ENCODE measurements at regions not wholly inside any gene's neighbourhood (a gene's known extent, or its start where the extent isn't known, plus 50 kb on each side); places are given as distances from the start of the nearest gene placed in this dataset.

GRCh38 chr10:71004176-71005075 is 116.1 kb upstream of the PCBD1 start:
- Histone ChIP-seq H3K4me3 (replicated peaks in 1 of 3) (no peak overlapping the region), H3K36me3 (no peaks in the 10 kb centered on the region), H3K4me1 (no peaks in the 10 kb centered on the region), H3K9me3 (no peaks in the 10 kb centered on the region), H3K27me3 (no peaks in the 10 kb centered on the region), H3K27ac (no peak overlapping the region)
- DNase-seq: no peak
- intact Hi-C loops (cut with DNase I): no loop called here
- TF ChIP-seq, protein P1, sequence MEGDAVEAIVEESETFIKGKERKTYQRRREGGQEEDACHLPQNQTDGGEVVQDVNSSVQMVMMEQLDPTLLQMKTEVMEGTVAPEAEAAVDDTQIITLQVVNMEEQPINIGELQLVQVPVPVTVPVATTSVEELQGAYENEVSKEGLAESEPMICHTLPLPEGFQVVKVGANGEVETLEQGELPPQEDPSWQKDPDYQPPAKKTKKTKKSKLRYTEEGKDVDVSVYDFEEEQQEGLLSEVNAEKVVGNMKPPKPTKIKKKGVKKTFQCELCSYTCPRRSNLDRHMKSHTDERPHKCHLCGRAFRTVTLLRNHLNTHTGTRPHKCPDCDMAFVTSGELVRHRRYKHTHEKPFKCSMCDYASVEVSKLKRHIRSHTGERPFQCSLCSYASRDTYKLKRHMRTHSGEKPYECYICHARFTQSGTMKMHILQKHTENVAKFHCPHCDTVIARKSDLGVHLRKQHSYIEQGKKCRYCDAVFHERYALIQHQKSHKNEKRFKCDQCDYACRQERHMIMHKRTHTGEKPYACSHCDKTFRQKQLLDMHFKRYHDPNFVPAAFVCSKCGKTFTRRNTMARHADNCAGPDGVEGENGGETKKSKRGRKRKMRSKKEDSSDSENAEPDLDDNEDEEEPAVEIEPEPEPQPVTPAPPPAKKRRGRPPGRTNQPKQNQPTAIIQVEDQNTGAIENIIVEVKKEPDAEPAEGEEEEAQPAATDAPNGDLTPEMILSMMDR (IDR thresholded peaks at IDR 0.05): no peak
- no peak for TF ChIP-seq POLR2A (IDR thresholded peaks at IDR 0.05)
- 79 to 89% methylated on average over 5 to 8 of the region's 9 CpGs for WGBS, 2 donors

- intact Hi-C loops (cut with DNase I): no loop called here
- Histone ChIP-seq H3K4me3 (replicated peaks in 1 of 3) (no peak overlapping the region), H3K27ac (no peak overlapping the region), H3K9me3 (no peaks in the 10 kb centered on the region), H3K27me3 (no peaks in the 10 kb centered on the region), H3K36me3 (no peaks in the 10 kb centered on the region), H3K4me1 (no peaks in the 10 kb centered on the region)
- TF ChIP-seq, protein P1 (IDR thresholded peaks at IDR 0.05): no peak
- no peak for TF ChIP-seq POLR2A (IDR thresholded peaks at IDR 0.05)
- 73 to 81% methylated on average over 19 to 20 of the region's 23 CpGs for WGBS, 2 donors
- no peak for DNase-seq
Observed at GRCh38 chr10:71005337-71006305, 117.3 kb upstream of the PCBD1 start.

DNA sequence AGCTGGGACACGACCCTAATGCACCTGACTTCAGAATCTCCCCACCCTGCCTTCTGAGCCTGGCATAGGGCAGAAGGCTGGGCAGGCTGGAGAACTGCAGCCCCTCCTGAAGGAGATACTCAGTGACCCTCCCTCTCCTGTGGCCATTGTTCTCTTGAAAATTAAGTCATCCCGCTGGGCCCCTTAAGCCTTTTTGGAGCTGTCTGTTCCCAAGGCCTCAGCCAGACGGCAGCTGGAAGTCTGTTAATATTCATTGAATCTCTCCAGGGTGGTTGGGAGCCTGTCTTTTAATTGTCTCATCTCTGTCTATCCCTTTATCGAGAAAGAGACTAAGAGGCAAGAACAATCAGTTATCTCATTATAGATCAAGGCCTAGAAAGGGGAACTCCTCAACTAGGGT is 118.1 kb upstream of the PCBD1 start:
- Histone ChIP-seq H3K4me3 (replicated peaks in 1 of 3) (no peak overlapping the region), H3K27ac (no peak overlapping the region), H3K9me3 (no peaks in the 10 kb centered on the region), H3K36me3 (no peaks in the 10 kb centered on the region), H3K27me3 (no peaks in the 10 kb centered on the region), H3K4me1 (no peaks in the 10 kb centered on the region)
- 62 to 75% methylated on average over 4 of the region's 4 CpGs for WGBS, 2 donors
- DNase-seq: no peak
- TF ChIP-seq, protein P1 (IDR thresholded peaks at IDR 0.05): no peak
- no peak for TF ChIP-seq POLR2A (IDR thresholded peaks at IDR 0.05)
- intact Hi-C loops (cut with DNase I): no loop called here

- no peaks in the 10 kb centered on the region for H3K36me3 ChIP-seq
- H3K27ac ChIP-seq: no peak overlapping the region
- WGBS, 2 donors: 91 to 95% methylated on average over 3 to 4 of the region's 4 CpGs
- TF ChIP-seq, protein P1 (IDR thresholded peaks at IDR 0.05): no peak
- no peak for TF ChIP-seq POLR2A (IDR thresholded peaks at IDR 0.05)
- H3K4me3 ChIP-seq (replicated peaks in 1 of 3): no peak overlapping the region
- no peaks in the 10 kb centered on the region for H3K4me1 ChIP-seq
- no peaks in the 10 kb centered on the region for H3K9me3 ChIP-seq
- no peaks in the 10 kb centered on the region for H3K27me3 ChIP-seq
- DNase-seq: no peak
- intact Hi-C loops (cut with DNase I): no loop called here
Observed at GRCh38 chr10:71007516-71007915, 119.2 kb upstream of the PCBD1 start.

All from thyroid gland (tissue), 4 donors.